Left lung (tissue), 4 donors: ENCODE measurements at regions not wholly inside any gene's neighbourhood (a gene's known extent, or its start where the extent isn't known, plus 50 kb on each side); places are given as distances from the start of the nearest gene placed in this dataset.
A peak's percentile ranks its signal among the peaks of the same experiment; 100 is the strongest.

Source experiments
- ATAC-seq: fragments of 200-7000 bp; cut with Tn5 transposase; one replicate; pipeline ENCODE4 v1.9.1; 2020; ENCODE audit warnings: moderate library complexity
- DNase-seq, 4 donors: peaks; one replicate each; pipeline ENCODE4 v3.0.0-alpha.2; 2013 to 2020
- H3K27ac ChIP-seq, 2 donors: fragments of 200-600 bp; sonication (generic) in 1 of 2; one replicate each; pipeline versions ENCODE4 v1.5.0 to v1.8.0; 2020 to 2021
- H3K27me3 ChIP-seq, 2 donors: fragments of 200-600 bp; sonication (generic) in 1 of 2; one replicate each; pipeline versions ENCODE4 v1.5.0 to v1.8.0; 2020 to 2021
- H3K36me3 ChIP-seq, 2 donors: fragments of 200-600 bp; sonication (generic) in 1 of 2; one replicate each; pipeline versions ENCODE4 v1.5.0 to v1.8.0; 2020 to 2021
- H3K4me1 ChIP-seq, 2 donors: fragments of 200-600 bp; one replicate each; pipeline ENCODE4 v1.8.0; 2021
- H3K4me3 ChIP-seq, 2 donors: fragments of 200-600 bp; sonication (generic) in 1 of 2; one replicate each; pipeline versions ENCODE4 v1.5.0 to v1.8.0; 2020 to 2021; ENCODE audit warnings: mild to moderate bottlenecking in 1 of 2
- H3K9me3 ChIP-seq, 2 donors: fragments of 200-600 bp; sonication (generic) in 1 of 2; one replicate each; pipeline versions ENCODE4 v1.5.0 to v1.8.0; 2020 to 2021
- CTCF ChIP-seq, 2 donors: fragments of 200-600 bp; sonication (generic) in 1 of 2; IDR thresholded peaks; one replicate each; pipeline versions ENCODE4 v1.5.0 to v1.8.0; 2021; ENCODE audit warnings: antibody characterized with exemption in 2 of 2
- intact Hi-C, 2 donors: fragments of 100-400 bp; cut with DNase I; formaldehyde crosslinking; loops; one replicate each; pipeline versions ENCODE4 v1.11.2 to v1.14.2; 2022
- donor health status: DM: no; HTN: yes; CAD: no.
- donor health status: DM: no; HTN: no; CAD: no.

GRCh38 chr2:161556440-161556839 lies 67.8 kb upstream of the SLC4A10 start:
- DNase-seq (no peak), ATAC-seq (peak; percentile 71)
- no peaks in the 10 kb centered on the region for H3K4me1 ChIP-seq
- no peaks in the 10 kb centered on the region for H3K27me3 ChIP-seq
- TF ChIP-seq CTCF (IDR thresholded peaks at IDR 0.05), result no peak
- no peak overlapping the region for H3K4me3 ChIP-seq
- no peak overlapping the region for H3K27ac ChIP-seq
- intact Hi-C loops, result no loop called here
- no peaks in the 10 kb centered on the region for H3K36me3 ChIP-seq
- H3K9me3 ChIP-seq, result peaks cover 0 to 3% of the 10 kb centered on the region in 2 donors

- Histone ChIP-seq H3K4me1 (no peaks in the 10 kb centered on the region), H3K9me3 (peaks cover 0 to 6% of the 10 kb centered on the region in 2 donors), H3K4me3 (no peak overlapping the region), H3K27me3 (no peaks in the 10 kb centered on the region), H3K27ac (no peak overlapping the region), H3K36me3 (no peaks in the 10 kb centered on the region)
- TF ChIP-seq CTCF (IDR thresholded peaks at IDR 0.05), result no peak
- intact Hi-C loops, result no loop called here
- ATAC-seq (no peak), DNase-seq (no peak)
Observed at GRCh38 chr2:161557538-161557937, 66.7 kb upstream of the SLC4A10 start.

GRCh38 chr2:161564906-161565305 lies 59.3 kb upstream of the SLC4A10 start:
- Histone ChIP-seq H3K27me3 (no peaks in the 10 kb centered on the region), H3K4me3 (no peak overlapping the region), H3K4me1 (no peaks in the 10 kb centered on the region), H3K27ac (no peak overlapping the region), H3K36me3 (no peaks in the 10 kb centered on the region), H3K9me3 (peaks cover 0 to 23% of the 10 kb centered on the region in 2 donors)
- intact Hi-C loops, result no loop called here
- DNase-seq (no peak), ATAC-seq (no peak)
- no peak for TF ChIP-seq CTCF (IDR thresholded peaks at IDR 0.05)

GRCh38 chr2:161569401-161569800 lies 54.8 kb upstream of the SLC4A10 start:
- Histone ChIP-seq H3K4me3 (no peak overlapping the region), H3K9me3 (peaks cover 0 to 2% of the 10 kb centered on the region in 2 donors), H3K36me3 (no peaks in the 10 kb centered on the region), H3K27me3 (no peaks in the 10 kb centered on the region), H3K27ac (no peak overlapping the region), H3K4me1 (no peaks in the 10 kb centered on the region)
- no peak for TF ChIP-seq CTCF (IDR thresholded peaks at IDR 0.05)
- DNase-seq (no peak), ATAC-seq (no peak)
- intact Hi-C loops, result no loop called here

GRCh38 chr2:161570424-161571050 lies 53.7 kb upstream of the SLC4A10 start:
- no peaks in the 10 kb centered on the region for H3K27me3 ChIP-seq
- TF ChIP-seq CTCF (IDR thresholded peaks at IDR 0.05), result no peak
- intact Hi-C loops, result loop anchor here in 1 of 2 donors (10.0 kb wide), 1 partner anchor 374 kb away; no protein-coding TSS in a partner anchor

More at GRCh38 chr2:161570424-161571050, 53.7 kb upstream of the SLC4A10 start:
- DNase-seq, result no peak
- Histone ChIP-seq H3K4me1 (no peaks in the 10 kb centered on the region), H3K27ac (no peak overlapping the region), H3K9me3 (no peaks in the 10 kb centered on the region), H3K36me3 (no peaks in the 10 kb centered on the region), H3K4me3 (no peak overlapping the region)
- no peak for ATAC-seq
